ENCODE measurements at regions not wholly inside any gene's neighbourhood (a gene's known extent, or its start where the extent isn't known, plus 50 kb on each side); places are given as distances from the start of the nearest gene placed in this dataset.

- H3K9me3 ChIP-seq: no peaks in the 10 kb centered on the region; the same call in 2 of the 3 replicates
- no peaks in the 10 kb centered on the region for H3K4me1 ChIP-seq
- no peak overlapping the region for H3K4me2 ChIP-seq
- ChIA-PET CTCF (no interaction called here), POLR2A (no interaction called here)
- no peak for DNase-seq (ENCODE audit: low read depth in 1 of 2, low spot score in 1 of 2)
- 19% methylated on average over 3 of the region's 3 CpGs for WGBS (ENCODE audit: missing lambda C conversion rate)
- ATAC-seq: no peak
- no peak overlapping the region for H3K27ac ChIP-seq
- TF ChIP-seq HEYL (CRISPR knock-in tag; IDR thresholded peaks at IDR 0.05): no peak
- no peak overlapping the region for H3K4me3 ChIP-seq
- no peak for FAIRE-seq
Measured at GRCh38 chr5:43994352-43994708, 391.4 kb downstream of the NNT start.

GRCh38 chr5:43993634-43994351 is 390.8 kb downstream of the NNT start:
- no peaks in the 10 kb centered on the region; the same call in 2 of the 3 replicates for H3K9me3 ChIP-seq
- ChIA-PET POLR2A (no interaction called here), CTCF (no interaction called here)
- ATAC-seq (no peak), FAIRE-seq (no peak), DNase-seq (ENCODE audit: low read depth in 1 of 2, low spot score in 1 of 2) (no peak)
- H3K27ac ChIP-seq: no peak overlapping the region
- no peak overlapping the region for H3K4me2 ChIP-seq
- 44% methylated on average over 9 of the region's 9 CpGs for WGBS (ENCODE audit: missing lambda C conversion rate)
- TF ChIP-seq RNF2 (IDR thresholded peaks at IDR 0.05; ENCODE audit: borderline replicate concordance, low read depth) (no peak), FOXS1 (CRISPR knock-in tag; IDR thresholded peaks at IDR 0.05) (no peak), FOSB (CRISPR knock-in tag; IDR thresholded peaks at IDR 0.05) (no peak), FOSL2 (IDR thresholded peaks at IDR 0.05) (no peak), FOSL2 (CRISPR knock-in tag; IDR thresholded peaks at IDR 0.05) (no peak), POLR2A (IDR thresholded peaks at IDR 0.05; ENCODE audit: low read length) (no peak), RARB (CRISPR knock-in tag; IDR thresholded peaks at IDR 0.05) (no peak), TP53 (CRISPR knock-in tag; IDR thresholded peaks at IDR 0.05) (no peak), MYC (IDR thresholded peaks at IDR 0.05; ENCODE audit: borderline replicate concordance, low read length) (no peak), MAFK (IDR thresholded peaks at IDR 0.05; ENCODE audit: partially characterized antibody) (no peak), HOXA7 (CRISPR knock-in tag; IDR thresholded peaks at IDR 0.05) (no peak), KDM1A (IDR thresholded peaks at IDR 0.05; ENCODE audit: low read depth) (no peak), HOXB5 (CRISPR knock-in tag; IDR thresholded peaks at IDR 0.05) (no peak), HDAC2 (IDR thresholded peaks at IDR 0.05) (no peak)
- TF ChIP-seq, protein P1, sequence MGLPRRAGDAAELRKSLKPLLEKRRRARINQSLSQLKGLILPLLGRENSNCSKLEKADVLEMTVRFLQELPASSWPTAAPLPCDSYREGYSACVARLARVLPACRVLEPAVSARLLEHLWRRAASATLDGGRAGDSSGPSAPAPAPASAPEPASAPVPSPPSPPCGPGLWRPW (IDR thresholded peaks at IDR 0.05): no peak
- no peaks in the 10 kb centered on the region for H3K4me1 ChIP-seq
- no peak overlapping the region for H3K4me3 ChIP-seq

GRCh38 chr5:43985411-43985810 is 382.4 kb downstream of the NNT start:
- Histone ChIP-seq H3K4me3 (no peak overlapping the region), H3K4me2 (no peak overlapping the region), H3K27ac (no peak overlapping the region), H3K9me3 (no peaks in the 10 kb centered on the region; the same call in 2 of the 3 replicates), H3K4me1 (no peaks in the 10 kb centered on the region)
- CTCF ChIA-PET: no interaction called here
- WGBS (ENCODE audit: missing lambda C conversion rate): 2% methylated on average over 3 of the region's 3 CpGs
- FAIRE-seq (no peak), ATAC-seq (no peak), DNase-seq (ENCODE audit: low read depth in 1 of 2, low spot score in 1 of 2) (no peak)
- TF ChIP-seq, protein P2, sequence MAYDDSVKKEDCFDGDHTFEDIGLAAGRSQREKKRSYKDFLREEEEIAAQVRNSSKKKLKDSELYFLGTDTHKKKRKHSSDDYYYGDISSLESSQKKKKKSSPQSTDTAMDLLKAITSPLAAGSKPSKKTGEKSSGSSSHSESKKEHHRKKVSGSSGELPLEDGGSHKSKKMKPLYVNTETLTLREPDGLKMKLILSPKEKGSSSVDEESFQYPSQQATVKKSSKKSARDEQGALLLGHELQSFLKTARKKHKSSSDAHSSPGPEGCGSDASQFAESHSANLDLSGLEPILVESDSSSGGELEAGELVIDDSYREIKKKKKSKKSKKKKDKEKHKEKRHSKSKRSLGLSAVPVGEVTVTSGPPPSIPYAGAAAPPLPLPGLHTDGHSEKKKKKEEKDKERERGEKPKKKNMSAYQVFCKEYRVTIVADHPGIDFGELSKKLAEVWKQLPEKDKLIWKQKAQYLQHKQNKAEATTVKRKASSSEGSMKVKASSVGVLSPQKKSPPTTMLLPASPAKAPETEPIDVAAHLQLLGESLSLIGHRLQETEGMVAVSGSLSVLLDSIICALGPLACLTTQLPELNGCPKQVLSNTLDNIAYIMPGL (CRISPR knock-in tag; IDR thresholded peaks at IDR 0.05; ENCODE audit: borderline replicate concordance): no peak
- TF ChIP-seq ZFP36 (IDR thresholded peaks at IDR 0.05; ENCODE audit: borderline replicate concordance, partially characterized antibody) (no peak), RNF2 (IDR thresholded peaks at IDR 0.05; ENCODE audit: borderline replicate concordance, low read depth) (no peak)
- POLR2A ChIA-PET: no interaction called here

GRCh38 chr5:43981556-43981955 is 378.6 kb downstream of the NNT start:
- DNase-seq (ENCODE audit: low read depth in 1 of 2, low spot score in 1 of 2) (no peak), FAIRE-seq (no peak), ATAC-seq (no peak)
- ChIA-PET POLR2A (no interaction called here), CTCF (no interaction called here)
- Histone ChIP-seq H3K27ac (no peak overlapping the region), H3K4me1 (no peaks in the 10 kb centered on the region), H3K4me2 (no peak overlapping the region), H3K9me3 (no peaks in the 10 kb centered on the region; the same call in 2 of the 3 replicates), H3K4me3 (no peak overlapping the region)
- 31% methylated on average over 4 of the region's 8 CpGs for WGBS (ENCODE audit: missing lambda C conversion rate)
- TF ChIP-seq JUNB (IDR thresholded peaks at IDR 0.05): no peak
- no peak for TF ChIP-seq PBX3 (IDR thresholded peaks at IDR 0.05)
- no peak for TF ChIP-seq HOXB5 (CRISPR knock-in tag; IDR thresholded peaks at IDR 0.05)
- no peak for TF ChIP-seq POLR2A (IDR thresholded peaks at IDR 0.05; ENCODE audit: low read length)
- no peak for TF ChIP-seq ZNF302 (CRISPR knock-in tag; IDR thresholded peaks at IDR 0.05)
- no peak for TF ChIP-seq CHD2 (IDR thresholded peaks at IDR 0.05; ENCODE audit: low read length, partially characterized antibody)
- no peak for TF ChIP-seq TFCP2L1 (CRISPR knock-in tag; IDR thresholded peaks at IDR 0.05)
- no peak for TF ChIP-seq SREBF2 (IDR thresholded peaks at IDR 0.05)
- TF ChIP-seq ZC3H11A (IDR thresholded peaks at IDR 0.05): no peak
- TF ChIP-seq CHD4 (IDR thresholded peaks at IDR 0.05; ENCODE audit: borderline replicate concordance): no peak
- TF ChIP-seq CBX2 (IDR thresholded peaks at IDR 0.05; ENCODE audit: borderline replicate concordance, low read depth): no peak
- no peak for TF ChIP-seq ATOH8 (CRISPR knock-in tag; IDR thresholded peaks at IDR 0.05; ENCODE audit: low read depth)
- TF ChIP-seq JUN (IDR thresholded peaks at IDR 0.05): no peak
- no peak for TF ChIP-seq TP53 (CRISPR knock-in tag; IDR thresholded peaks at IDR 0.05)
